ENCODE measurements at regions not wholly inside any gene's neighbourhood (a gene's known extent, or its start where the extent isn't known, plus 50 kb on each side); places are given as distances from the start of the nearest gene placed in this dataset.

DNA sequence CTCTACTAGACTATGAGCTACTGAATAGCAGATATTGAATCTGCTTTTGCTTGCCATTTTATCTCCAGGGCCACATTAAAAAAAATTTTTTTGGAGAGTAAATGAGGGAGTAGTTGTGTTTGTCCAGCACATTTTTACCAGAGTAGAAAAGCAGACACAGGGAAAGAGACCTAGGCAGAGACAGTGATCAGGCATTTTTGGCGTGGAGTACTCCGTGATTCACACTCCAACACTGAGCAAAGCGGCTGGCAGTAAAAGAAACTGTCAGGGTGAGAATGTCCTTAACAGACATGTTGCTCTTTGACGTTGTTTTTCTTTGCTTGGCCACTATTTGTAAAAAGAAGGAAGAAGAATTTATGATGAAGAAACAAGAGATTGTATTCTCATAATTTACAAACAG is 304.0 kb downstream of the TDRD3 start:
- Histone ChIP-seq H3K36me3 (no peaks in the 10 kb centered on the region), H3K4me1 (no peaks in the 10 kb centered on the region), H3K9me3 (no peaks in the 10 kb centered on the region), H3K27ac (no peak overlapping the region), H3K4me3 (no peak overlapping the region), H3K27me3 (no peaks in the 10 kb centered on the region)
- intact Hi-C loops (cut with DNase I; ENCODE audit: low total_unique reads): no loop called here
- no peak for DNase-seq
- in situ Hi-C loops (cut with MboI; ENCODE audit: low pct_ligation_motif_present in 1 of 4, low pct_unique_long_range_greater_than_20kb in 1 of 4, low sequenced_read_pairs in 3 of 4): no loop called here
- 69 to 82% methylated on average over 4 of the region's 4 CpGs for WGBS, 2 donors (ENCODE audit: low coverage in 1 of 2)
- no peak for TF ChIP-seq POLR2A (IDR thresholded peaks at IDR 0.05)
- TF ChIP-seq, protein P1, sequence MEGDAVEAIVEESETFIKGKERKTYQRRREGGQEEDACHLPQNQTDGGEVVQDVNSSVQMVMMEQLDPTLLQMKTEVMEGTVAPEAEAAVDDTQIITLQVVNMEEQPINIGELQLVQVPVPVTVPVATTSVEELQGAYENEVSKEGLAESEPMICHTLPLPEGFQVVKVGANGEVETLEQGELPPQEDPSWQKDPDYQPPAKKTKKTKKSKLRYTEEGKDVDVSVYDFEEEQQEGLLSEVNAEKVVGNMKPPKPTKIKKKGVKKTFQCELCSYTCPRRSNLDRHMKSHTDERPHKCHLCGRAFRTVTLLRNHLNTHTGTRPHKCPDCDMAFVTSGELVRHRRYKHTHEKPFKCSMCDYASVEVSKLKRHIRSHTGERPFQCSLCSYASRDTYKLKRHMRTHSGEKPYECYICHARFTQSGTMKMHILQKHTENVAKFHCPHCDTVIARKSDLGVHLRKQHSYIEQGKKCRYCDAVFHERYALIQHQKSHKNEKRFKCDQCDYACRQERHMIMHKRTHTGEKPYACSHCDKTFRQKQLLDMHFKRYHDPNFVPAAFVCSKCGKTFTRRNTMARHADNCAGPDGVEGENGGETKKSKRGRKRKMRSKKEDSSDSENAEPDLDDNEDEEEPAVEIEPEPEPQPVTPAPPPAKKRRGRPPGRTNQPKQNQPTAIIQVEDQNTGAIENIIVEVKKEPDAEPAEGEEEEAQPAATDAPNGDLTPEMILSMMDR (IDR thresholded peaks at IDR 0.05): no peak

DNA sequence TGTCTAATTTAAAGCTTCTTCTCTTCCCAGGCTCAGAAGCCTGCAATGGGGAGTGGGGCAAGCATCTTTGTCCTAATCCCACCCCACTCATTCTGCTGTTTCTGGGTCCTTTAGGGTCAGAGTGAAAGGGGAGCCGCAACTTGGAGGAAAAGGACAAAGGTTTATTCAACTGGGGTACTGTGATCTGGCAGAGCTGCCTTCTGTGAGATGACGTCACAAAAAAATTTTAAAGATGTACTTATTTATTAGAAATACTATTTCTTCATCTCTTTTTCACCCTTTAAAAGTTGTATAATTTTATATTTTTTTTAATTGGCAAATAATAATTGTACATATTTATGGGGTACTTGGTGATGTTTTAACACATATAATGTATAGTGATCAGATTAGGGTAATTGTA is 302.6 kb downstream of the TDRD3 start:
- TF ChIP-seq POLR2A (IDR thresholded peaks at IDR 0.05) (no peak), EP300 (IDR thresholded peaks at IDR 0.05; ENCODE audit: low read depth) (no peak)
- TF ChIP-seq, protein P1 (IDR thresholded peaks at IDR 0.05): no peak
- H3K27ac ChIP-seq: no peak overlapping the region
- 74 to 80% methylated on average over 1 to 2 of the region's 2 CpGs for WGBS, 2 donors (ENCODE audit: low coverage in 1 of 2)
- no peaks in the 10 kb centered on the region for H3K27me3 ChIP-seq
- H3K4me3 ChIP-seq: no peak overlapping the region
- no peak for DNase-seq
- H3K9me3 ChIP-seq: no peaks in the 10 kb centered on the region
- H3K4me1 ChIP-seq: no peaks in the 10 kb centered on the region
- no peaks in the 10 kb centered on the region for H3K36me3 ChIP-seq
- intact Hi-C loops (cut with DNase I; ENCODE audit: low total_unique reads): no loop called here
- in situ Hi-C loops (cut with MboI; ENCODE audit: low pct_ligation_motif_present in 1 of 4, low pct_unique_long_range_greater_than_20kb in 1 of 4, low sequenced_read_pairs in 3 of 4): no loop called here

DNA sequence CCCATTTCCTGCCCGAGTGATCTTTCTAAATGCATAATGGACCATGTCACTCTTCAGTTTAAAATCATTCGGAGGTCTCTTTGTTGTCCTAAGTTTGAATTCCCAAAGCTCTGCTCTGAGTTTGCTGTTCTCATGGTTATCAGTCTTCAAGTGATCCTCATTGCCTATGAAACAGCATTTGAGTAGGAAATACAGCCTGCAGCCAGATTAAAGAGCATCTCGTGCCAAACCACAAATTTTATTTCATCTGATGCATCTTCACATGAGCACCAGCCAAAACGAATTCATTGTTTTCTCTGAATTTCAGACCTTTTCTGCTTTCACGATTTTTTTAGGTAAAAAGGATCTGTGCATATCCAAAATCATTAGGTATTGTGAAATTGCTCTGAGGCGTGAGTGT is 299.6 kb downstream of the TDRD3 start:
- Histone ChIP-seq H3K4me1 (no peaks in the 10 kb centered on the region), H3K36me3 (no peaks in the 10 kb centered on the region), H3K27ac (no peak overlapping the region), H3K27me3 (no peaks in the 10 kb centered on the region), H3K4me3 (no peak overlapping the region), H3K9me3 (no peaks in the 10 kb centered on the region)
- DNase-seq: no peak
- whole genome bisulfite sequencing, 2 donors (ENCODE audit: low coverage in 1 of 2): 40 to 48% methylated on average over 6 of the region's 6 CpGs
- in situ Hi-C loops (cut with MboI; ENCODE audit: low pct_ligation_motif_present in 1 of 4, low pct_unique_long_range_greater_than_20kb in 1 of 4, low sequenced_read_pairs in 3 of 4) (no loop called here), intact Hi-C loops (cut with DNase I; ENCODE audit: low total_unique reads) (no loop called here)
- TF ChIP-seq EP300 (IDR thresholded peaks at IDR 0.05; ENCODE audit: low read depth) (no peak), POLR2A (IDR thresholded peaks at IDR 0.05) (no peak), POLR2AphosphoS5 (IDR thresholded peaks at IDR 0.05) (no peak)
- TF ChIP-seq, protein P1 (IDR thresholded peaks at IDR 0.05): no peak

DNA sequence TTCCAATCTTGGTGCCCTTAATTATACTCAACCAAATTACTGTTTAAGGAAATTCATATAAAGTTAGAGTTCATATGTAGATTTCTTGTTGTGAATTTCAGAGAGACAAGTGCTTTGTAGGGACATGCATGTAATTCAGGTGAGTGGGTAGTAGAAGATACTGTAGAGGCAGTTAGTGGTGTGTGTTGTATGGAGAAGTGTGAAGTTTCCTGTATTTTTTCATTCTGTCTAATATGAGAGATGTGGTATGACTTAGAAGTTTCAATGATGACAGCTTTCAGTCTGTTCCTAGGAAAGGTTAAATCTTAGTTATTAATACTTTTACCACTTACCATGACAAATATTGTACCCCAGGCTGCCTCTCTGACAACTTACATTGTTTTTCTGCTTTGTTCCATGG is 294.2 kb downstream of the TDRD3 start:
- Histone ChIP-seq H3K27ac (no peak overlapping the region), H3K4me3 (no peak overlapping the region), H3K27me3 (no peaks in the 10 kb centered on the region), H3K4me1 (no peaks in the 10 kb centered on the region), H3K36me3 (no peaks in the 10 kb centered on the region), H3K9me3 (no peaks in the 10 kb centered on the region)
- in situ Hi-C loops (cut with MboI; ENCODE audit: low pct_ligation_motif_present in 1 of 4, low pct_unique_long_range_greater_than_20kb in 1 of 4, low sequenced_read_pairs in 3 of 4) (no loop called here), intact Hi-C loops (cut with DNase I; ENCODE audit: low total_unique reads) (no loop called here)
- TF ChIP-seq, protein P1 (IDR thresholded peaks at IDR 0.05): no peak
- TF ChIP-seq POLR2AphosphoS5 (IDR thresholded peaks at IDR 0.05) (no peak), EP300 (IDR thresholded peaks at IDR 0.05; ENCODE audit: low read depth) (no peak), POLR2A (IDR thresholded peaks at IDR 0.05) (no peak)
- DNase-seq: no peak

Measured in transverse colon (tissue), 4 donors.